ENCODE measurements at regions not wholly inside any gene's neighbourhood (a gene's known extent, or its start where the extent isn't known, plus 50 kb on each side); places are given as distances from the start of the nearest gene placed in this dataset.

GRCh38 chr22:49084206-49084605, 743.5 kb downstream of the BRD1 start:
- H3K36me3 ChIP-seq (ENCODE audit: control insufficient read depth in 1 of 2, insufficient read depth in 2 of 2, low read length in 2 of 2): no peaks in the 10 kb centered on the region
- H3K27me3 ChIP-seq (ENCODE audit: low read depth, low read length): no peaks in the 10 kb centered on the region
- peaks cover 0 to 9% of the 10 kb centered on the region in 2 donors for H3K4me1 ChIP-seq (ENCODE audit: control insufficient read depth in 1 of 2, insufficient read depth in 2 of 2, low read length in 2 of 2)
- H3K27ac ChIP-seq (ENCODE audit: low read length): no peak overlapping the region
- no peaks in the 10 kb centered on the region for H3K9me3 ChIP-seq (ENCODE audit: control insufficient read depth in 1 of 2, low read length in 2 of 2)
- H3K4me3 ChIP-seq (ENCODE audit: low read depth in 1 of 2, low read length in 2 of 2): no peak overlapping the region

GRCh38 chr22:49083607-49084006, 744.1 kb downstream of the BRD1 start:
- Histone ChIP-seq H3K27ac (ENCODE audit: low read length) (no peak overlapping the region), H3K27me3 (ENCODE audit: low read depth, low read length) (no peaks in the 10 kb centered on the region)

GRCh38 chr22:49082451-49082850, 745.2 kb downstream of the BRD1 start:
- no peaks in the 10 kb centered on the region for H3K36me3 ChIP-seq (ENCODE audit: control insufficient read depth in 1 of 2, insufficient read depth in 2 of 2, low read length in 2 of 2)
- H3K9me3 ChIP-seq (ENCODE audit: control insufficient read depth in 1 of 2, low read length in 2 of 2): no peaks in the 10 kb centered on the region
- no peak overlapping the region for H3K27ac ChIP-seq (ENCODE audit: low read length)
- H3K27me3 ChIP-seq (ENCODE audit: low read depth, low read length): no peaks in the 10 kb centered on the region
- H3K4me1 ChIP-seq (ENCODE audit: control insufficient read depth in 1 of 2, insufficient read depth in 2 of 2, low read length in 2 of 2): no peaks in the 10 kb centered on the region
- no peak overlapping the region for H3K4me3 ChIP-seq (ENCODE audit: low read depth in 1 of 2, low read length in 2 of 2)

More at GRCh38 chr22:49083607-49084006, 744.1 kb downstream of the BRD1 start:
- H3K4me1 ChIP-seq (ENCODE audit: control insufficient read depth in 1 of 2, insufficient read depth in 2 of 2, low read length in 2 of 2): peaks cover 0 to 9% of the 10 kb centered on the region in 2 donors
- H3K9me3 ChIP-seq (ENCODE audit: control insufficient read depth in 1 of 2, low read length in 2 of 2): no peaks in the 10 kb centered on the region
- H3K36me3 ChIP-seq (ENCODE audit: control insufficient read depth in 1 of 2, insufficient read depth in 2 of 2, low read length in 2 of 2): no peaks in the 10 kb centered on the region
- no peak overlapping the region for H3K4me3 ChIP-seq (ENCODE audit: low read depth in 1 of 2, low read length in 2 of 2)

GRCh38 chr22:49081926-49082325, 745.7 kb downstream of the BRD1 start:
- Histone ChIP-seq H3K36me3 (ENCODE audit: control insufficient read depth in 1 of 2, insufficient read depth in 2 of 2, low read length in 2 of 2) (no peaks in the 10 kb centered on the region), H3K27me3 (ENCODE audit: low read depth, low read length) (no peaks in the 10 kb centered on the region), H3K4me1 (ENCODE audit: control insufficient read depth in 1 of 2, insufficient read depth in 2 of 2, low read length in 2 of 2) (no peaks in the 10 kb centered on the region), H3K9me3 (ENCODE audit: control insufficient read depth in 1 of 2, low read length in 2 of 2) (no peaks in the 10 kb centered on the region), H3K27ac (ENCODE audit: low read length) (no peak overlapping the region), H3K4me3 (ENCODE audit: low read depth in 1 of 2, low read length in 2 of 2) (no peak overlapping the region)

GRCh38 chr22:49081261-49081666, 746.4 kb downstream of the BRD1 start:
- Histone ChIP-seq H3K27ac (ENCODE audit: low read length) (no peak overlapping the region), H3K4me1 (ENCODE audit: control insufficient read depth in 1 of 2, insufficient read depth in 2 of 2, low read length in 2 of 2) (no peaks in the 10 kb centered on the region), H3K27me3 (ENCODE audit: low read depth, low read length) (no peaks in the 10 kb centered on the region), H3K36me3 (ENCODE audit: control insufficient read depth in 1 of 2, insufficient read depth in 2 of 2, low read length in 2 of 2) (no peaks in the 10 kb centered on the region), H3K4me3 (ENCODE audit: low read depth in 1 of 2, low read length in 2 of 2) (no peak overlapping the region), H3K9me3 (ENCODE audit: control insufficient read depth in 1 of 2, low read length in 2 of 2) (no peaks in the 10 kb centered on the region)

DNA sequence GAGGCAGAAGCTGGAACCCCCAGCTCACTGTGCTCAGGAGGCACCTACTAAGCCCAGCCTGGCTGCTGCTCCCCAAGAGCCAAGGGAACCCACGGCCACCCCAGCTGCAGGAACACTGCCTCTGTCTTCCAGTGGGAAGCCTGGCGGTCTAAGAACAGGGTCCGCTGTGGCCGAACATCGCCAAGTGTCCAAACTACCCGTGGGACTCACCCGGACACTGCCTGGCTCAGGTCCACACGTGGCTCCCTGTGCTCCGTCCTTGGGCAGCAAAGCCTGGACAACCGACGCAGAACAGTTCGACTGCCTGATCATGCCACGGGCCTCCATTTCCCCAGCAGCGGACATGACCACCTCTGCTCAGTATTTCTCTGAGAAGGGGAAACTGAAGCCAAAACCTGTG, 747.0 kb downstream of the BRD1 start:
- H3K36me3 ChIP-seq (ENCODE audit: control insufficient read depth in 1 of 2, insufficient read depth in 2 of 2, low read length in 2 of 2): no peaks in the 10 kb centered on the region
- no peak overlapping the region for H3K27ac ChIP-seq (ENCODE audit: low read length)
- no peaks in the 10 kb centered on the region for H3K9me3 ChIP-seq (ENCODE audit: control insufficient read depth in 1 of 2, low read length in 2 of 2)
- H3K27me3 ChIP-seq (ENCODE audit: low read depth, low read length): no peaks in the 10 kb centered on the region
- H3K4me3 ChIP-seq (ENCODE audit: low read depth in 1 of 2, low read length in 2 of 2): no peak overlapping the region
- no peaks in the 10 kb centered on the region for H3K4me1 ChIP-seq (ENCODE audit: control insufficient read depth in 1 of 2, insufficient read depth in 2 of 2, low read length in 2 of 2)

- H3K27me3 ChIP-seq (ENCODE audit: low read depth, low read length): no peaks in the 10 kb centered on the region
- no peaks in the 10 kb centered on the region for H3K36me3 ChIP-seq (ENCODE audit: control insufficient read depth in 1 of 2, insufficient read depth in 2 of 2, low read length in 2 of 2)
- no peaks in the 10 kb centered on the region for H3K4me1 ChIP-seq (ENCODE audit: control insufficient read depth in 1 of 2, insufficient read depth in 2 of 2, low read length in 2 of 2)
- no peaks in the 10 kb centered on the region for H3K9me3 ChIP-seq (ENCODE audit: control insufficient read depth in 1 of 2, low read length in 2 of 2)
- H3K27ac ChIP-seq (ENCODE audit: low read length): no peak overlapping the region
- H3K4me3 ChIP-seq (ENCODE audit: low read depth in 1 of 2, low read length in 2 of 2): no peak overlapping the region
These were observed 747.8 kb downstream of the BRD1 start for GRCh38 chr22:49079743-49080500.

- H3K27ac ChIP-seq (ENCODE audit: low read length): no peak overlapping the region
- no peaks in the 10 kb centered on the region for H3K9me3 ChIP-seq (ENCODE audit: control insufficient read depth in 1 of 2, low read length in 2 of 2)
- no peak overlapping the region for H3K4me3 ChIP-seq (ENCODE audit: low read depth in 1 of 2, low read length in 2 of 2)
- H3K27me3 ChIP-seq (ENCODE audit: low read depth, low read length): no peaks in the 10 kb centered on the region
- H3K36me3 ChIP-seq (ENCODE audit: control insufficient read depth in 1 of 2, insufficient read depth in 2 of 2, low read length in 2 of 2): no peaks in the 10 kb centered on the region
- no peaks in the 10 kb centered on the region for H3K4me1 ChIP-seq (ENCODE audit: control insufficient read depth in 1 of 2, insufficient read depth in 2 of 2, low read length in 2 of 2)
These were observed 748.5 kb downstream of the BRD1 start for GRCh38 chr22:49079027-49079725.

DNA sequence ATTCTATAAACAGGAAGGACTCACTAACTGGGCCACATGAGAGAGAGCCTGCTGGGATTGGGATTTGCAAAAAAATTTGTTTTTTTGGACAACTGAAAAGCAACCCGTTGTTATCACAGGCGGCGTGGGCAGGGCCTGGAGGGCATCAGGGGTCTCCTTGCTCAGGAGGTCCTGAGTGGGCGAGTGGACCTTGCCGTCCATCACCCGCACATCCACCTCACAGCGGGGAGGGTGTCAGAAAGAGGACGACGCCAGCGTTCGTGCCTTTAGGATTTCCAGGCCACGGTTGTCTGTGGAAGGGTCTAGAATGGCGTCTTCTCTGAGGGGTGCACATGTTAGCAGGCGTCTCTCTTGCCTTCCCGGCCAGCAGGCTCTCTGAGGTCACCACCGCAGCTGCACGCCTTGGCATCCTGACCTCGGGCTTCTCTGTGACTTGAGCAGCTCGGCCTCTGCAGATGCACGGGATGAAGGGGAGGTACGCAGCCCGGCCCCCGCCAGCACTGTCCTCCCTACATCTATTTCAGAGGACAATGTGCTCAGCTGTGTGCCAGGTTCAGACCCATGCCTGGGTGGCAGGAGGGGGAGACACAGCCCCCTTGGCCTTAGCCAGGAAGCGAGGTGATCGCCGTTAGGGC, 749.5 kb downstream of the BRD1 start:
- Histone ChIP-seq H3K4me1 (ENCODE audit: control insufficient read depth in 1 of 2, insufficient read depth in 2 of 2, low read length in 2 of 2) (no peaks in the 10 kb centered on the region), H3K9me3 (ENCODE audit: control insufficient read depth in 1 of 2, low read length in 2 of 2) (no peaks in the 10 kb centered on the region), H3K27ac (ENCODE audit: low read length) (no peak overlapping the region), H3K27me3 (ENCODE audit: low read depth, low read length) (no peaks in the 10 kb centered on the region), H3K36me3 (ENCODE audit: control insufficient read depth in 1 of 2, insufficient read depth in 2 of 2, low read length in 2 of 2) (no peaks in the 10 kb centered on the region), H3K4me3 (ENCODE audit: low read depth in 1 of 2, low read length in 2 of 2) (no peak overlapping the region)

DNA sequence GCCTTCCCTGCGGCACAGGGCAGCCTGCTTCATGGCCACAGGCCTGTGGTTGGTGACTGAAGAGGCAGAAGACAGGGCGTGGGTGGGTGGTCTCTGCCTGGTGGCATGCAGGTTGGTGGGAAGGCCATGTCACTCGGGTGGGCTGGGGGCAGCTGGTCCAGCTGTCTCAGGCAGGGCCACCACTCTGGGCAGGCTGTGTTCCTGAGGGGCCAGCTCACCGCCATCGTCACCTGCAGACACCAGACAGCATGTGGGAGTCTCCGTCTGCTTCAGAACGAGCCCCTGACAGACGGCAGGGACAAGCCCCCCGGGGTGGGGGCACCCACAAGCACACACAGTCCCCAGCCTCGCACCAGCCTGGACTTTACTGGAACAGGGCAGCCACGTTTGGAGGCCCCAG, 750.1 kb downstream of the BRD1 start:
- H3K36me3 ChIP-seq (ENCODE audit: control insufficient read depth in 1 of 2, insufficient read depth in 2 of 2, low read length in 2 of 2): no peaks in the 10 kb centered on the region
- no peaks in the 10 kb centered on the region for H3K4me1 ChIP-seq (ENCODE audit: control insufficient read depth in 1 of 2, insufficient read depth in 2 of 2, low read length in 2 of 2)
- no peaks in the 10 kb centered on the region for H3K9me3 ChIP-seq (ENCODE audit: control insufficient read depth in 1 of 2, low read length in 2 of 2)
- no peak overlapping the region for H3K27ac ChIP-seq (ENCODE audit: low read length)
- H3K4me3 ChIP-seq (ENCODE audit: low read depth in 1 of 2, low read length in 2 of 2): no peak overlapping the region
- no peaks in the 10 kb centered on the region for H3K27me3 ChIP-seq (ENCODE audit: low read depth, low read length)

DNA sequence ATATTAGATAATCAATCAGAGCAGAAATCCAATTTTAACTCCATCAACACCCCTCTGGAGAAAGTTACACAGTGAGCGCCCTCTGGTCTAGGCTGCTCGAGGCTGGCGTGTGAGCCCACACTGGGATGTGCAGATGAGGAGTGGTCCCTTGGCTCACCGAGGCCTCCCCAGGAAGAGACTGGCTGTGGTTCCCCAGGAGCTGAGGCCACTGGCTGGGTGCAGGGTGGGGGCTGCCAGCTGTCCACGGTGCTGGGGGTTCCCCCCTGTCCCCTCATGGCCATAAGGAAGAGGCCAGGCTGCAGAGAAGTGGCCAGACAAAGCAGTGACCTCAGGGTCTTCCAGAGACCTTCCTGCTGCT, 750.7 kb downstream of the BRD1 start:
- Histone ChIP-seq H3K4me1 (ENCODE audit: control insufficient read depth in 1 of 2, insufficient read depth in 2 of 2, low read length in 2 of 2) (no peaks in the 10 kb centered on the region), H3K9me3 (ENCODE audit: control insufficient read depth in 1 of 2, low read length in 2 of 2) (no peaks in the 10 kb centered on the region), H3K36me3 (ENCODE audit: control insufficient read depth in 1 of 2, insufficient read depth in 2 of 2, low read length in 2 of 2) (no peaks in the 10 kb centered on the region), H3K4me3 (ENCODE audit: low read depth in 1 of 2, low read length in 2 of 2) (no peak overlapping the region), H3K27me3 (ENCODE audit: low read depth, low read length) (no peaks in the 10 kb centered on the region), H3K27ac (ENCODE audit: low read length) (no peak overlapping the region)

All from muscle layer of duodenum (tissue), 2 donors.